Right forelimb (tissue), 1 donor: ENCODE measurements at regions not wholly inside any gene's neighbourhood (a gene's known extent, or its start where the extent isn't known, plus 50 kb on each side); places are given as distances from the start of the nearest gene placed in this dataset.
"Not testable (repeated sequence)": the region's sequence is repeated elsewhere in the genome, so short reads cannot be mapped to it uniquely, and the experiment has no call there.

Experiments
- DNase-seq: peaks from one replicate; pipeline ENCODE4 v3.0.0-alpha.2; 2018

DNA sequence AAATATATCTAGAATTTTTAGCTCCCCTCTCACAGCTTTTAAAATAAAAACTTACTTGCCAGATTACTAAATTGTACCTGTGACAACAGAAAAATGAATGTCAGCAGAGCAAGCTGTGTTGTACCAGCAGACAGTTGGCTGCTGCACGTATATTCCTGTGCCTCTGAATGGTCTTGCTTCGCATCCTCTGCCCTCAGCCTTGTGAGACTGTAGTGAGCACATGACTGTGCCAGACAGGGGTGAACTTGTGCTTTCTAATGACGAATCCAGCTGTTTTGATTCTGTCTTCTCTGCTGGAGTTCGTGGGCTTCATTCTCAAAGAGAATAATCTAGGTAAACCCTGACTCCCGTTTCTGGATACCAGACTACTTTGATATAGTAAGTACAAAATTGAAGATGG is 58.3 kb upstream of the FRMD6 start:
- no peak for DNase-seq

DNA sequence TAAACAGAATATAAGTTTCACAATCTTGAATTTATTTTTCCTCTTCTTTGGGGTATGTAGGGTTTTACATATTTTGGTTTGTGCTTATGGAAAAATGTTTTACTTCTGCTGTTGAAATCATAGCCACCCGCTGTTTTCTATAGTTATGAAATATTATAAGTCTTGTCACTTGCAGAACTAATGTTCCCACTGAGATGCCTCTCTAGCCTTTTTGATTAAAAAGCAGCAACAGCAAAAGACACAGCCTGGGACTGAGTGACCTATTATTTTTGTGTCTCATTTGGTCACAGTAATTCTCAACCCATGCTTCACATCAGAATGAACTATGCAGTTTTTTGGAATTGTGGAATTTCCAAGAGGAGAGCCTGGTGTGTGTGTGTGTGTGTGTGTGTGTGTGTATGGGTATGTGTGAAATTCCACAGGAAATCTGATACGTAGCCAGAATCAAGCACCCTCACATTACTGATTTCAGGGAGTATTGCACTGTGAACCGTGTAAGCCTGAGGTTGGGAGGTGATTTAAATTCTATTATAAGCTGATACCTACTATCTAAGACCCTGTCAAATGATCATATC is 55.7 kb upstream of the FRMD6 start:
- no peak for DNase-seq

DNA sequence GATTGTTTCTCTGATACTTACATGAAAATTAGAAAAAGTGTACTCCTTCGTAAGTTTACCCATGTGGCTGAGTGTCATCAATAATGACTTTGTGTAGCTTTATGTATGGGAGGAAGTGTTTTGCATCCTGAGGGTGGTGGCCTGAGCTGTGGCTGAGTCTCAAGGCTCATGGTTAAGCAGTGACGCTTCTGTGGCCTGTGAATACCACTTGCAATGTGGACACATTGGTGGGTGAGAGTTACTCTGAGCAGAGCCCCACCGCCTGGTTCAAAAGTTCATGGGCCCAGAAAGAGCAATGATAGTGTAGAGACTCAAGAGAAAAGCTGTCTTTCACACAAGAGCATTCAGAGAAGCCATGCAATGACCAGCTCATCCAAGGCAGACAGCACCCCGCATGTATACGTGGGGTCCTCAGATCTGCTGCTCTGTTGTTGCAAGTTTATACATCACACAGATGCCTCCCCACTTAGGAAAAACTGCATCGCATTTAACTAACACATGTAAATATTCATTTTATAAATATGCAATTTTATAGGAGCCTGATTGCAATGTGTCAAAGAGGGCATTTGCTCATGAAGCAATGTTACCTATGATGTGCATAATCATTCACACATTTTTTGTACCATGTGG is 55.1 kb upstream of the FRMD6 start:
- DNase-seq, result no peak

DNA sequence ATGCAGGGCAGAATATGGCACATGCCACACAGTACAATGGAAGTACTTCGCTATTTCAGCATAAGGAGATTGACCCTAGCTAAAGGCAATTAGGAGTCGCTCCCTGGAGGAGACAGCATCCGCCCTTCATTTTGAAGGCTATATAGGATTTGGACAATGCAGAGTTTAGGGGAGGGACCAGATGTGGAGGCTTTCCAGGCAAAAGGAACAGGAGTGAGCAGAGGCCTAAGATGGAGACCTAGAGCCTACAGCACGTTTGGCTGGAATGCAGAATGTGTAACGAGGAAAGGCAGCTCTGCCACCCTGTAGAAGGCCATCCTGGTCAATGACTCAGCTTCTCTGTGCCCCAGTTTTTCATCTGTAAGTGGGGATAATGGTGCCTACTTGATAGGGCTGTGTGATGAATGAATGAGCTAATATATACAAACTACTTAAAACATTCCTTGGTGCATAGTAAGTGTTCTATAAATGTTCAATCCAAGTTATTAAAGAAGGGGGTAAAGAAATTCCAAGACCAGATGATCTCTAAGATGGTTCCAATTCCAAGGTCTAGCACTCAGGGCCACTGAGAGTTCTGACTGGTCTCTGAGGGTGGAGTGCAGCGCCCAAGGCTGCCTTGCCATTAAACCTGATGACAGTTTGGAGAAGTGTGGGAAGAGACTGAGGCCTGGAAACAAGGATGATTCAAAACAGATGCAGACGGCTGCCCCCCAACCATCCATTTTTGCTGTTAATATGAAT is 54.3 kb upstream of the FRMD6 start:
- no peak for DNase-seq

DNA sequence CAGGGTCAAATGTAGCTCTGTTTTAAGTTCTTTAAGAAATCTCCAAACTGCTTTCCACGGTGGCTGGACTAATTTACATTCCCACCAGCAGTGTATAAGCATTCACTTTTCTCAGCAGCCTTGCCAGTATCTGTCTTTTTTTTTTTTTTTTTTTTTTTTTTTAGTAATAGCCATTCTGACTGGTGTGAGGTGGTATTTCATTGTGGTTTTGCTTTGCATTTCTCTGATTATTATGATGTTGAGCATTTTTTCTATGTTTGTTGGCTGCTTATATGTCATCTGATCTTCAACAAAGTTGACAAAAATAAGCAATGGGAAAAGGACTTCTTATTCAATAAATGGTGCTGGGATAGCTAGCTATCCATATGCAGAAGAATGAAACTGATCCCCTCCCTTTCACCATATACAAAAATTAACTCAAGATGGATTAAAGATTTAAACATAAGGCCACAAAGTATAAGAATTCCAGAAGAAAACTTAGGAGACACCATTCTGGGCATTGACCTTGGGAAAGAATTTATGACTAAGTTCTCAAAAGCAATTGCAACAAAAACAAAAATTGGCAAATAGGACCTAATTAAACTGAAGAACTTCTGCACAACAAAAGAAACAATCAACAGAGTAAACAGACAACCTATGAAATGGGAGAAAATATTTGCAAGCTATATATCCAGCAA is 52.6 kb upstream of the FRMD6 start:
- DNase-seq, result not testable (repeated sequence)

DNA sequence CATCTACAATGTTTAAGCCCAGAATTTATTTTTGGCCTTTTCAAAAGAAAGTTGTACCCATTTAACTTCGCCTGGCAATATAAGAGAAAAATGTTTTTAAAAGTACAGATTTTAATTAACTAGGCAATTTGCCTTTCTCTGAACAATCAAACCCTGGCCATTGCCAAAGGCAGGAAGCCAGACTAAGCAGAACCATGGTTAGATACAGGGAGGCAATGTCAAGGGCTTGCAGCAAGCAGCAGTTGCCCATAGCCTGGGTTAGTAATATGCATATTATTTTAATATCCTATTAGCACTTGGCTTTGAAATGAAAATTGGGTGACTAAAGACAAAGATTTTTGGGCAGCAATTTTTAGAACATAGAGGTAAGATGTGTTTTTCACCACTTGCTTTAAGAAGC is 51.1 kb upstream of the FRMD6 start:
- no peak for DNase-seq
